ENCODE measurements at regions not wholly inside any gene's neighbourhood (a gene's known extent, or its start where the extent isn't known, plus 50 kb on each side); places are given as distances from the start of the nearest gene placed in this dataset.

- DNase-seq: no peak
Measured at GRCh38 chr10:47193666-47194065, 106.3 kb upstream of the GDF10 start.

- DNase-seq: peak; percentile 45
Measured at GRCh38 chr10:47195274-47195885, 104.6 kb upstream of the GDF10 start.

- DNase-seq: no peak
Measured at GRCh38 chr10:47196691-47197090, 103.3 kb upstream of the GDF10 start.

DNA sequence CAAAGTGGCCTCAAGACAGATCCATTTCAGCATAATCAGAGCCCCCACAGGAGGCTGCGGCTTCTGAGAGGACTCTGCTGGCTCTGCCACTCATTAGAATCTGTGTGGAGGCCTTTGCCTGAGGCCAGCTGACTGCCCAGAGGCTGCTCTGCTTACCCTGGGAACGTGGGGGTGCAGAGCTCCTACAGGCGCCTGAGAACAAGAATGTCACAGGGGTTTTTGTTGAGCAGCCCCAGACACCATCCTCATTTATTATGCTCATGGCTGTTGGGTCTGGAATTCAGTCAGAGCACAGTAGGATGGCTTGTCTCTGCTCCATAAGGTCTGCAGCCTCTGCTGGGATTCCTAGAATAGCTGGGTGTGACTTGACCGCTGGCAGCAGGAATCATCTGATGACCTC is 101.8 kb upstream of the GDF10 start:
- no peak for DNase-seq

DNA sequence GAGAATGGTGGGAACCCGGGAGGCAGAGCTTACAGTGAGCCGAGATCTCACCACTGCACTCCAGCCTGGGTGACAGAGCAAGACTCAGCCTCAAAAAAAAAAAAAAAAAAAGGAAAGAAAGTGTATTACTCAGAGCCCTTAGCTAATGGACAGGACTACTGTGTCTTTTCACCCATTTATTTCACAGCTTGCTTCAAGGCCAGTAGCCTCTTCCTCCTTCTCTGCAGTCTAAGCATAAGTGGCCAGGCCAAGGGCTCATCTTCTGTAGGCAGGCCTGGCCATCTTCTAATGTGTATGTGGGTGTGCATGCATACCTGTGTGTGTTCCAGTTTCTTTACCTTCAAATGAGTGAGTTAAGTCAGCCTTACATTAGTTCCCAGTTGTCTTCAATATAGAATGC is 94.8 kb upstream of the GDF10 start:
- DNase-seq: no peak

- no peak for DNase-seq
Measured at GRCh38 chr10:47206449-47207280, 93.3 kb upstream of the GDF10 start.

GRCh38 chr10:47207281-47207615 is 92.7 kb upstream of the GDF10 start:
- DNase-seq: peak; percentile 20

DNA sequence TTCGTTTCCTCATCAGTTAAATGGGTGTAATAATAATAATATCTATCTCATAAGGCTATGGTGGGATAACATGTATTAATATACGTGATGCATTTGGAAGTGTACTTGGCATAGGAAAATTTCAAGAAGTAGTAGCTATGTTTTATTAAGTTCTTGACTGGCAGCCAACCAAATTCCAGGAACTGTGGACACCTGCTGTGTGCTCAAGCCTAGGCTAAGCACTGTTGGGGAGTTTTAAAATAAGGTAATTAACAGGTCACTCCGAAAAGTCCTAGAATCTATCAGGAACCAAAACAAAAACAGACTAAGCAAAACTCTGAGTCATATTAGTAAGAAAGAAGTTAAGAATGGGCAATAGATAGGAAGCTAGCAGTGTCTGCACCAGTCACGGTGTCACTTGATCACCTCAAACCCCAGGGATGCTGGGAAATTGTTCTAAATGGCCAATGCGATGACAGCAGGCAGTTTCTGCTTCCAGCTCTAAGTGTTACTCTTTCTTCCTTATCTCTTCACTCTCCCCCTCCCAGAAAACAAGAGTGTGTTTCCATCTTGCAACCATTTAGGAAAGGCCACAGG is 92.0 kb upstream of the GDF10 start:
- no peak for DNase-seq

DNA sequence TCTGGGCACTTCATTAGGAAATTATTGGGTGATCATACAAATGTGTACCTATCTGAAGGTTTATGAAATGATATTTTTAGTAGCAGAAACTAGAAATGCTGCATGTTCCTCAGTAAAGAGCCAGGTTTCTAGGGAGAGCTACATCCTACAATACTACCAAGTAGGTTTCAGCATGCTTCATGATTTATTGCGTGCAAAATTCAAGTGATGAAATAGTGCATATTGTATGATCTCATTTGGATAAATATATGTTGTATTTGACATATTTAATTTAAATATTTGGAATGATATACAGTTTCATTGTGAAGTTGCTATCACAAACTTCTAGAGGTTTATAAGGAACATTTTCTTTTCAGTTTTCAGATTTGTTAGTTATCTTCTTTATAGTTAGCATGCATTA is 90.5 kb upstream of the GDF10 start:
- DNase-seq: no peak

- no peak for DNase-seq
Measured at GRCh38 chr10:47214520-47214919, 85.5 kb upstream of the GDF10 start.

DNA sequence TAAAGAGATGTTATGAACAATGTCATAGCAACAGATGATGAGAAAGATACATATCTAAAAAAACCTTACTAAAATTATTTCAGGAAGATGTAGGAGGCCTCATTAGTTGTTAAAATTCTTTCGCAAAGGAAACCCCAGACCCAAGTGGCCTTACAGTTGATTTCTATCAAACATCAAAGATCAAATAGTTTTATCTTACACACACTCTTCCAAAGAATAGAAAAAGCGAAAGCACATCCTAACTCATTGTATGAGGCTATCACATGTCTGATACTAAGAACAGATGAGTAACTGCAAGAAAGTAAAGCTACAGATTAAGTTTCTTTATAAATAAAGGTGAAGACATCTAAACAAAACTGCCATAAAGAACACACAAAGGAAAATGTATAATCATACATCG is 82.9 kb upstream of the GDF10 start:
- DNase-seq: no peak

DNA sequence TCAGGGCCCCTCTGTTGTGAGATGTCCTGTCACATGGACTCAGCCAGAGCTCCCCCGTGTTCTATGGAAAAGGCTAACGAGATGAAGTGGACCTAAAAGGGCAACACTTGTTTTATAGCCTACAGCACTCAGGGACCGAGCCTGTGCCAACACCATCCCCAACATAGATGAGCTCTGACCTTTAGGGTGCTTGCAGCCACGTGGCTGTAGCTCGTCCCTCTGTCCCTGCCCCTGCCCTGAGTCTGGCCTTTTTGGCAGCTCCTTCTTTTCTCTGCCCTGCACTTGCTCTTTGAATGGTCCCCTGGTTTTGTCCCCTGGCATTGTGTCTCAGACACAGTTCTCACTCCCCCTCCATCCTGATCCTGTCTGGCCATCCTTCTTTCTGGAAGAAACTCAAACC is 81.2 kb upstream of the GDF10 start:
- DNase-seq: no peak

DNA sequence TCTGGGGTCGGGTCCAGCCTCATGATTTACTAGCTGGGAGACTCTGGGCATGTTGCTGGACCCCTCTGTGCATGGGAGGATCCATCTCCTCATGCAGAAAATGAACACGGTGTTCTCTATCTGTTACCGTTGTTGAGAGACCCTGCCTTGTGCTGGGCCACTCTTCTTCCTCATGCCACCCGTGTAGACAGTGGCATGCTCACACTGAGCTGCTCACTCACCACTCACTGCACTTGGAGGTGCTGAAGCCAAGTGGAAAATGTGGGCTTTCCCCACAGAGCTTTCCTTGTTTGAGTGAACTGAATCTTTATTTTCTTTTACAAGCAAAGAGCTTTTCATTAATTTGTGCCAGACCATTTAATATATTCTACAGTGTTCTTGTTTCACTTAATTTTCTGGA is 77.5 kb upstream of the GDF10 start:
- DNase-seq: no peak

DNA sequence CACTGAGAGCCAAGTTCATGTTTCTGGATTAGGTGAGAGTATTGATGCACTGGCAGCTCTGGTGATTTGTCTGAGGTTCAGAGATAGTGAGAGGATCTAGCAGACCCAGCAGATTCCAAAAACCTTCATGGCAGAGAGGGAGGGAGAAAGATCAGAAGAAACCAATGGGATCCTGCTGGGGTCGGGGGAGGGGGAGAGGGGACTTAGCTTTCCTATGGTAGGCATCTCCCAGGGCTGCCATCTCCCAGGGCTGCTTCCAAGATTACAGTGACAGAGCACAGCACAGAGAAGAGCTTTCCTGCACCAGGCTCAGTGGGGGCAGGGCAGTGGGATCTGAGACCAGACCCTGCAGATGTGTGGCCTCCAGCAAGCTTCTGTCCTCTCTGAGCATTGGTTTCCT is 76.8 kb upstream of the GDF10 start:
- DNase-seq: no peak

DNA sequence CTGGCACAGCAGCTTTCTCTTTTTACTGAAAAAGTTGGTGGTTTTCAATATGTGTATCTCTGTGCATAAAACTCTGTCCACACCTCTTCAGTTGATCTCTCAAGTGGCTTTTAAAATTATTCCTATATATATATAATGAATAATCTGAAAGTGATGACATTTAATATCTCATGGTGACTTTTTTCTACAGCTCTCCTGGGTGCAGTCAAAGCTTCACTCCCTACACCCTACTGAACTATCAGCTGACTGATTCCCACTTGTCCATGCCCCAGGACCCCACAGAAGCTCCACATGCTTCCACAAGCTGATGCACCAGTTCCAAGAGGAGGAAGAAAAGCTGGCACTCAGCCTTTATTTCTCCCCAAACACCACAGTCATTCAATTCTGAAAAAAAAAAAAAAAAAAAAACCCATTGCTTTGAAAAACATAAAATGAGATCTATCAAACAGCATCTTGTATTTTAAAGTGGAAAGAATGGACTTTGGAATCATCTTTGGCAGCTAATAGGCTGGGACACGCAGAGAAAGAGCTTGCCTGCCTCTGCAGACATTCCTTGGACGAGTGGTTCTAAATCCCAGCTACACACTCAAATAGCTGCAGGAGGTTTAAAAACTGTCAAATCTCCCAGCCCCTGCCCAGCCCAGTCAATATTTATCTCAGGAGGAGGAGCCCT is 75.3 kb upstream of the GDF10 start:
- DNase-seq: no peak

DNA sequence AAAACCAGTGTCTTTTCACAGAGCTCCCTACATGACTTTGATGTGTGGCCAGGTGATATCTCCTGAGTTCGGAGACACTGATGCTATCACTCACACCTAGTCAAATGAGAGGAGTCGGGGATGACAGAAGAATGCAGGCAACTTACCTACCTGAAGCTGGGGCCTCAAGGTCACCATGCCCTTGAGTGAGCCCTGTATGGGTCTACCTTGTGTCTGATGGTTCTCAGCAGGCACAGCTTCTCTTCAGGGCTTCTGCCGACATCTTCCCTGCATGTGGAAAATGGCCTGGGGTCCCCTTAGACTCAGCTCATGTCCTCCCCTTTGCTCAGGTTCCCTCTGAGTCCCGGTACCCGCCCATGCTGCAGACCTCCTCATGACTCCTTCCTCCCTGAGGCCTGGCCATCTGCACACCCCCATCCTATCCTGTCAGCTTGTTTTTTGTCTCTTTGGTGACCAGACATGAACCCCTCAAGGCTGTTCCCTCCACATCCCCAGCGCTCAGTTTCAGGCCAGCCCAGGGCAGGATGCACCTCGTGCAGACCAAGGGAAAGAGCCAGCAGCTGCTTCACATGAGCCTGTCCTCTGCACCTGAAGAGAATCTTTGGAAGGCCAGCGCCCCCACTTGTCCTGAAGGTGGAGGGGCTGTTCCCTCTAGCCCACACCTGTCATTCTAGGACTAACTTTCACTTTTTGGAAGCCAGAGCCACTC is 74.6 kb upstream of the GDF10 start:
- no peak for DNase-seq

- DNase-seq: no peak
Measured at GRCh38 chr10:47225928-47226645, 73.9 kb upstream of the GDF10 start.

DNA sequence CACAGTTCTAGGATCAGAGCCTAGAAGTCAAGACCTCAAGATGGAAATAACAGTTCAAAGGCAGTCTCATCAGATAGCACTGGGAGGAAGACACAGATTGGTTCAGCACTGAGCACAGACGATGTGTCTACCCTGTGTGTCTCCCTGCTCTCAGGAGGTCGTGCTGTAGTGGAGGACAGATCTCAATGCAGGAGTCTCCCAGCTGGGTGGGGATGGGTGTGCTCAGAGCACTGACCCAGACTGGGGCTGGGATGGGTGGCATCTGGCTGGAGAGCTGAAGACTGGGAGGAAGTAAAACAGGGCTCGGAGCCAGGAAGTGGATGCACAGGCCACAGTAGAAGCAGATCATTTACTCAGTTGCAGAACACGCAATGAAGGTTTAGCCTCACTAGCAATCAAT is 69.5 kb upstream of the GDF10 start:
- DNase-seq: no peak

DNA sequence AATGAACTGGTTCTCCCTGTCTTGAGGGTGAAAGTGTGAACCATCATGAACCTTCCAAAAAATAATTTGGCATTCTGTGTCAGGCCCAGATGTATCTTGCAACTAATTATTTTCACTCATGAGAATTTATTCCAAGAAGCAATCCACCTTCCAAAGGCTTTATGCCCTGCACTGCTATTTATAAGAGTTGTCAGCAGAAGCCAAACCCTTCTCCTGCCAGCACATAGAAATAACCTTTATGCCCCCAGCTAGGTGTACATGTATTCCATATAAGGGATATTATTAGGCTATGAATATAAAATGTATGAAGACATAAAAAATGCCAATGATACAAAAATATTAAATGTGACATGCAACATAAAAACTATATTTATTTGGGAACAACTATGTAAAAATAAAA is 69.0 kb upstream of the GDF10 start:
- DNase-seq: no peak

DNA sequence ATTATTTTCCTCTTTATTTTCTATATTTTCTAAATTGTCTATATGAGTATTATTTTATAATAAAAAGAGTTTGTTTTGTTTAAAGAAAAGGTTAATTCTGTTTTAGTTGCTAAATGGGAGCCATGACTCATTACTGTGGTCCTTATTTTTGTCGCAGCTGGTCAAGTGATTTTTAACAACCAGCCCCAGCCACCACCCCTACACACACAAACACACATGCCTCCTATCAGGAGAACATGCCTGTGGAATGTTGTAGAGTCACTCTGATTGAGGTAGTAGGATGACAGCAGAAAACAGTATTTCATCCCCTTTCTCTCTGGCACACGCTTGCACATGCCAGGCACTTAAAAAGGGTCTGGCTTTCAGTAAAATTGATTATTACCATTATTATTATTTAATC is 68.6 kb upstream of the GDF10 start:
- no peak for DNase-seq

GRCh38 chr10:47233631-47234030 is 66.4 kb upstream of the GDF10 start:
- DNase-seq: no peak

DNA sequence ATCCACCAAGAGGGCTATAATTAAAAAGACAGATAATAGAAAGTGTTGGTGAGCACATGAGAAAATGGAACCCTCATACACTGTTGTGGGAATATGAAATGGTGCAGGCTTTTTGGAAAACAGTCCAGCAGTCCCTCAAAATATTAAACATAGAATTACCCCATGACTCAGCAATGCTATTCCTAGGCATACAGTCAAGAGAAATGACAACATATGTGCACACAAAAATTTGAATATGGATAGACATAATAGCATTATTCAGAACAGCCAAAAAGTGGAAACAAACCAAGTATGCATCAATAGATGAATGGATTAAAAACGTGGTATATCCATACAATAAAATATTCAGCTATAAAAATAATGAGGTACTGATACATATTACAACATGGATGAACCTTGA is 64.5 kb upstream of the GDF10 start:
- no peak for DNase-seq

Measured in stimulated activated CD4-positive, alpha-beta T cell treated with anti-CD3 and anti-CD28 coated beads, Interleukin-1b, Interleukin-23, amount 100 ng/mL, for 48 hours (primary cell).